ENCODE measurements at regions not wholly inside any gene's neighbourhood (a gene's known extent, or its start where the extent isn't known, plus 50 kb on each side); places are given as distances from the start of the nearest gene placed in this dataset.

DNA sequence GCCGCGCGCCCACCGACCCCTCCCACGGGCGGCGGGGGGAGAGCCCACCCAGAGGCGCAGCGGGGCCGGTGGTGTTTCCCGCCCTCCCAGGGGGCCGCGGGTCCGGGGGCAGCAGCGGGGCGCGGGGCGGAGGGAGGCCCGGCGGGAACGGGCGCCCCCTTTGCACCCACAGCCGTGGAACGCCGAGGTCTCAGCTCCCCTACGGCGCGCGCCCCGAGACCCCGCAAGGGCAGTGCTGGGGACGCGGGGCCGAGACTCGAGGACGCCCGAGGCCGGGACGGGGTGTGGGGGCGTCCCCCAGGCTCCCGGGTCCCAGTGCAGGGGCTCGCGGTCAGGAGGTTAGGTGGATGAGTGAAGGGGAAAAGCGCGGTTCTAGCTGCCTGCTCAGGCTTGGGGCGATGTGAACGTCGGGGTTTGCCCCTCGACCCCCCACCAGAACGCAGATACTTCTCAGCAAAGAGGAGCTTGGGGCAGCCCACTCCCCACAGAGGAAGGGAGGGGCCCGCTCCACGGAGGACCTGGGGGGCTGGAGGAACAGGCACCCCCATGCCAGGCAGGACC lies 65.5 kb upstream of the BHLHE23 start:
- TF ChIP-seq, protein P1, sequence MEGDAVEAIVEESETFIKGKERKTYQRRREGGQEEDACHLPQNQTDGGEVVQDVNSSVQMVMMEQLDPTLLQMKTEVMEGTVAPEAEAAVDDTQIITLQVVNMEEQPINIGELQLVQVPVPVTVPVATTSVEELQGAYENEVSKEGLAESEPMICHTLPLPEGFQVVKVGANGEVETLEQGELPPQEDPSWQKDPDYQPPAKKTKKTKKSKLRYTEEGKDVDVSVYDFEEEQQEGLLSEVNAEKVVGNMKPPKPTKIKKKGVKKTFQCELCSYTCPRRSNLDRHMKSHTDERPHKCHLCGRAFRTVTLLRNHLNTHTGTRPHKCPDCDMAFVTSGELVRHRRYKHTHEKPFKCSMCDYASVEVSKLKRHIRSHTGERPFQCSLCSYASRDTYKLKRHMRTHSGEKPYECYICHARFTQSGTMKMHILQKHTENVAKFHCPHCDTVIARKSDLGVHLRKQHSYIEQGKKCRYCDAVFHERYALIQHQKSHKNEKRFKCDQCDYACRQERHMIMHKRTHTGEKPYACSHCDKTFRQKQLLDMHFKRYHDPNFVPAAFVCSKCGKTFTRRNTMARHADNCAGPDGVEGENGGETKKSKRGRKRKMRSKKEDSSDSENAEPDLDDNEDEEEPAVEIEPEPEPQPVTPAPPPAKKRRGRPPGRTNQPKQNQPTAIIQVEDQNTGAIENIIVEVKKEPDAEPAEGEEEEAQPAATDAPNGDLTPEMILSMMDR (IDR thresholded peaks at IDR 0.05; ENCODE audit: low read length, missing control alignments): no peak
- no peak overlapping the region for H3K4me3 ChIP-seq (replicated peaks; ENCODE audit: low read depth, low read length)
- DNase-seq (ENCODE audit: low read depth): no peak

DNA sequence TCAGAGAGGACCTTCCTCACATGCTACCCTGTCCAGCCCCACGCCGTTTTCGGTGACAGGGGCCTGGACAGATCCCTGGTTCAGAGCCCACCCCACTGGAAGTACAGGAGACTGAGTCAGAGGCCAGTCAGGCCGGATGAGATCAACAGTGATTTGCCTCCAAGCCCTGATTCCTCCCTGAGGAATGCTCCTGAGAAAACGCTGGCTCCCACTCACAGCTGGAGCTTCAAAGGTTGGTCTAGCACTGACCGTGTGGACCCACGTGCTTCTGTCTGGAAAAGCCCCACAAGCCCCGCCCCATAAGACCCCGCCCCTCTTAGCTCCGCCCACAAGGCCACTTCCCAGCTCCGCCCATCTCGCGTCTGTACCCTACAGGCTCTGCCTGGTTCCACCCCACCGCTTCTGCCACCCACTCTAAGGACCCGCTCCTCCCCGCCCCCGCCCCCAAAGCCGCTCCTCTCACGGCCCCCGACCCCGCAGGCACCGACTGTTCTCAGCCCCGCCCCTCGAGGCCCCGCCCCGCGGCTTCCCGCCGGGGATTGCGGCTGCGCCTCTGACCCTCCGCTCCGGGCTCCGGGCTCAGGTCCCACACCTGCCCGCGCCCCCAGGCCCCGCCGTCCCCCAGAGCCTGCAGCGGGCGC lies 64.9 kb upstream of the BHLHE23 start:
- TF ChIP-seq, protein P1 (IDR thresholded peaks at IDR 0.05; ENCODE audit: low read length, missing control alignments): no peak
- DNase-seq (ENCODE audit: low read depth): peak; percentile 18
- H3K4me3 ChIP-seq (replicated peaks; ENCODE audit: low read depth, low read length): no peak overlapping the region

DNA sequence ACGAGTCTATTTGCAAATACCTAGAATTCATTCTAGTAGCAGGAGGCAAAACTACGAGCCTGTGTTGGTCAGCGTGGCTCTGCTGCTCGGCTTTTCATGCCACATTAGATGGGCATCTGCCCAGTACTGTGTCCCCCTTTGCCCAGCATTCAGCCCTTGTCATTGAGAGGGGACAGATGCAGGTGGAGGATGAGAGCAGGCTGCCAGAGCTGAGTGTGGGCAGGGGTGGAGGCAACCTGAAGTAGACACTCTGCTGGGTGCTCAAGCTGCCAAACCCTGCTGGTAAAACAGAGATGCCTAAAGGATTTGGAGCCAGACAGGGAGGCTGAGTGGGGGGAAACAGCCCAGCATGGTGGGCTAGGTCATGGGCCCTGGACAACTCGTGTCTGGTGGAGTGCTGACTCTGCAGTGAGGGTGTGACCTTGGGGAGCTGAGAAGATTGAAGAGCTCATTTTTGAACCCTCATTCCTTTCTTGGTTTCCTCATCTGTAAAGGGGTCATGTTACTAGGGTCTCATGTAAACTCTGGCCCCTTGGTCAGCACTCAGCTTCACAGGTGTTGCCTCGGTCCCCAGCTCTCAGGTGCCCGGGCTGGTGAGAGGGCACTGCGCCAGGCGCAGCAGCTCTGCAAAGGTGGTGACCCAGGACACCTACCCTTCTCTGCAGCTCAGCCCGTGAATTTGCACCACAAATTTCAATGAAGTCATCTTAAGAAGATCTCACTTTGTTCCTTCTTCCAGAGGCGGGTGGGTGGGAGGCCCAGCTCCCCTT lies 64.2 kb upstream of the BHLHE23 start:
- DNase-seq (ENCODE audit: low read depth): no peak
- TF ChIP-seq, protein P1 (IDR thresholded peaks at IDR 0.05; ENCODE audit: low read length, missing control alignments): no peak
- H3K4me3 ChIP-seq (replicated peaks; ENCODE audit: low read depth, low read length): no peak overlapping the region

DNA sequence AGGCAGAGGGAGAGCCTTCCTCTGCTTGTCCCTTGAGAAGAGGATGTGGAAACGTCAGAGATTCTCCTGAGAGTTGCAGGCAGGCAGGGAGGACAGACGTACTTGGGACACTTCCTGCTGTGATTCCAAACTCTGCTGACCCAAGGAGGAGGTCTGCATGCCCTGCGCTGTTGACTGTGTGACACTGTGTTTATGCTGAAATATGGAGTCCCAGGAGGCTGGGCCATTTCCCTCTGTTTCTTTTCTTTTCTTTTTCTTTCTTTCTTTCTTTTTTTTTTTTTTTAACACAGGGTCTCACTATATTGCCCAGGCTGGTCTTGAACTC lies 63.5 kb upstream of the BHLHE23 start:
- no peak for DNase-seq (ENCODE audit: low read depth)
- TF ChIP-seq, protein P1 (IDR thresholded peaks at IDR 0.05; ENCODE audit: low read length, missing control alignments): no peak
- H3K4me3 ChIP-seq (replicated peaks; ENCODE audit: low read depth, low read length): no peak overlapping the region

DNA sequence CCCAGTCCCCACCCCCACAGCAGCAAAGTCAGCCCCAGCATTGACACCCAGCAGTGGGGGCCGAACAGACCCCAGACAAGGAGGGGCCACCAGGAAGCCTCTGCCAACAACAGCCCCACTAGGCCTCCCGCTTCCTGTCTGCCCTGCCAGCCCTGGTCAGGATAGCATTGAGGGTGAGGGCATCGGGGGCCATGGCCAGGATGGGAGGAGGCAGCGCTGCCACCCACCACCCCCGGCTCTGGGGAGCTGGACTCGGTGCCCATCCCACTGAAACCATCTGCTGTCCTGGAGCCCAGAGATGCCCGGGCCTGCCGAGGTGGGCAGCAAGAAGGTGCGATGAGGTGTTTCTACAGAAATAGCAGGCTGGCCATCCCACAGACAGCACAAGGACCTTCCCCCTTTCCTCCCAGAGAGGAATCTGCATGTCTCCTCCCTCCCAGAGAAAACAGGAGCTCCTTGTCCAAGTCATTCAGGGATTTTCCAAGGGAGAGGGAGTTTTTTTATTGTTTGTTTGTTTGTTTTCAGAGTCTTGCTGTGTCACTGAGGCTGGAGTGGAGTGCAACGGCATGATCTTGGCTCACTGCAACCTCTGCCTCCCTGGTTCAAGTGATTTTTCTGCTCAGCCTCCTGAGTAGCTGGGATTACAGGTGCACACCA lies 62.1 kb upstream of the BHLHE23 start:
- TF ChIP-seq, protein P1 (IDR thresholded peaks at IDR 0.05; ENCODE audit: low read length, missing control alignments): no peak
- no peak overlapping the region for H3K4me3 ChIP-seq (replicated peaks; ENCODE audit: low read depth, low read length)
- no peak for DNase-seq (ENCODE audit: low read depth)

DNA sequence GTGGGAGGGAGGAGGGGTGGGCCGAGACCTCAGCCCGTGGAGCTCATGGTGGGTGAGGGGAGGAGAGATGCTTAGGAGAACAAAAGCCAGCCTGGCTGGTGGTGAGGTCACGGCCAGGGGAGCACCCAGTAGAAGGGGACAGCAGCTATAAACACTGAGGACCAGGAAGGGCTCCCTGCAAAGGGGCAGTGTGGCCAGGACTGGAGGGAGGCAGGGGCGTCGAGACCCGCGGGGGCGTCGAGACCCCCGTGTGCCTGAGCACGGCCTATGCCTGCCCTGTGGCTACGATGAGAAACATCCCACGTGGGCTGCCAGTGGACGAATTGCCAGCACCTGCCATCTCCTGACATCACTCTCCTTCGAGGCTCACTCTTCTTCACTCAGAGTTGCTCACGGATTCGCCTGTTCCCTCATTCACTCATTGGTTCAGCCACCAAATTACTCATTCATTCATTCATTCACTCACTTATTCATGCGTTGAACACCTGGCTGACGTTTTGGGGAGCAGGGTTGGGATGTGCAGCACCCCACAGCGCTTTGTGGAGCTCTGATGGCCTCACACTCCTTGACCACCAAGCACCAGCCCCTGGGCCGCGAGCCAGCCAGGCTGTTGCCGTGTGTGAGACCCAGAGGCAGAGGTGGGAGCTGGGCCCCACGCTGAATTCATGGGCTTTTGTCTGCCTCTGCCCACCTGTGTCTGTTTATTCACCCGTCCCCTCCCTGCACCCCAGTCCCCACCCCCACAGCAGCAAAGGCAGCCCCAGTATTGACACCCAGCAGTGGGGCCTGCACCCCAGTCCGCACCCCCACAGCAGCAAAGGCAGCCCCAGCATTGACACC lies 61.2 kb upstream of the BHLHE23 start:
- no peak for DNase-seq (ENCODE audit: low read depth)
- no peak overlapping the region for H3K4me3 ChIP-seq (replicated peaks; ENCODE audit: low read depth, low read length)
- TF ChIP-seq, protein P1 (IDR thresholded peaks at IDR 0.05; ENCODE audit: low read length, missing control alignments): no peak
